ENCODE measurements at regions not wholly inside any gene's neighbourhood (a gene's known extent, or its start where the extent isn't known, plus 50 kb on each side); places are given as distances from the start of the nearest gene placed in this dataset.
"Not testable (repeated sequence)": the region's sequence is repeated elsewhere in the genome, so short reads cannot be mapped to it uniquely, and the experiment has no call there.

GRCh38 chr17:71003736-71004135 lies 834.4 kb downstream of the KCNJ2 start:
- Histone ChIP-seq H3K27me3 (replicated peaks; ENCODE audit: control insufficient read depth, insufficient read depth, low read length, poor library complexity, severe bottlenecking) (no peaks in the 10 kb centered on the region), H3K36me3 (ENCODE audit: control insufficient read depth, insufficient read depth, low read length) (no peaks in the 10 kb centered on the region), H3K4me1 (ENCODE audit: control insufficient read depth, insufficient read depth, low read length, poor library complexity, severe bottlenecking) (no peaks in the 10 kb centered on the region), H3K4me3 (ENCODE audit: insufficient read depth, low read depth, low read length, poor library complexity, severe bottlenecking) (no peak overlapping the region), H3K27ac (ENCODE audit: insufficient read depth, low read length, poor library complexity, severe bottlenecking) (no peak overlapping the region), H3K9me3 (ENCODE audit: control insufficient read depth, low read length) (no peaks in the 10 kb centered on the region)
- no peak for DNase-seq

DNA sequence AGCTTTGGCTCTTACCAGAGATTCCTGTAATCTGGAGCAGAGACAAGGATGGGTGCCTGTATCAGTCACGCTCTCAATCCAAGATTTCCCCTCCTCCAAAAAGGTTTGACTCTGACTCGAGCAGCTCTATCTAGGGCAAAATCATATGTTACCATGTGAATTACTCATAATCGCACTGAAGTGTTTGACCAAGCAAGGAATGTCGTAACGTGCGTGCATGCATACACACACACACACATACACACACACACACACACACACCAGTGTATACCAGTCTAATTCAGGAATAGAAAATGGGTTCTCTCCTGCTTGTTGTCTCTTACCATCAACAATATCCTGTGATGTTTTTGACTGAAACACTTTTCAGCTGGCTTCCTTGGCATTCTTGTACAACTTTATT lies 835.1 kb downstream of the KCNJ2 start:
- no peak for DNase-seq

DNA sequence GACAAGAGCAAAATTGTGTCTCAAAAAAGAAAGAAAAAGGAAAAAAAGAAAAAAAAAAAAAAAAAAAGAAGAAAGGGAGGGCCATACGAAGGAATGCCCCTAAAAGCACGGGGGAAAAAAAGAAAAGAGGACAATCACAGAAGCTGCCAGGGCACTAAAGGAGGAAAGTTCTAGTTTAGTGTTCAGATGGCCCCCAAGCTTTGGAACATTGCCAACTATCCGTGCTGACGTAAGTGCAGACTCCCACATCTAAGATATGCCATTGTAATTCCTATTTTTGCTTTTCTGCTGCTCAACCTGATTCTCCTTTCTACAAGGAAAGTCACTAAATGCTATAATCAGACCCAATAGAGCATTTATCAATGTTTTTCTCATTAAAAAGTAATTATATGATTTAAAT lies 842.1 kb downstream of the KCNJ2 start:
- no peak for DNase-seq
- Histone ChIP-seq H3K27ac (ENCODE audit: insufficient read depth, low read length, poor library complexity, severe bottlenecking) (no peak overlapping the region), H3K9me3 (ENCODE audit: control insufficient read depth, low read length) (no peaks in the 10 kb centered on the region), H3K36me3 (ENCODE audit: control insufficient read depth, insufficient read depth, low read length) (no peaks in the 10 kb centered on the region), H3K4me3 (ENCODE audit: insufficient read depth, low read depth, low read length, poor library complexity, severe bottlenecking) (no peak overlapping the region), H3K27me3 (replicated peaks; ENCODE audit: control insufficient read depth, insufficient read depth, low read length, poor library complexity, severe bottlenecking) (no peaks in the 10 kb centered on the region), H3K4me1 (ENCODE audit: control insufficient read depth, insufficient read depth, low read length, poor library complexity, severe bottlenecking) (no peaks in the 10 kb centered on the region)

More for the DNA sequence above, 835.1 kb downstream of the KCNJ2 start:
- no peaks in the 10 kb centered on the region for H3K9me3 ChIP-seq (ENCODE audit: control insufficient read depth, low read length)
- H3K36me3 ChIP-seq (ENCODE audit: control insufficient read depth, insufficient read depth, low read length): no peaks in the 10 kb centered on the region
- H3K4me3 ChIP-seq (ENCODE audit: insufficient read depth, low read depth, low read length, poor library complexity, severe bottlenecking): no peak overlapping the region
- H3K27ac ChIP-seq (ENCODE audit: insufficient read depth, low read length, poor library complexity, severe bottlenecking): no peak overlapping the region
- H3K27me3 ChIP-seq (replicated peaks; ENCODE audit: control insufficient read depth, insufficient read depth, low read length, poor library complexity, severe bottlenecking): no peaks in the 10 kb centered on the region
- no peaks in the 10 kb centered on the region for H3K4me1 ChIP-seq (ENCODE audit: control insufficient read depth, insufficient read depth, low read length, poor library complexity, severe bottlenecking)

GRCh38 chr17:71019699-71020098 lies 850.4 kb downstream of the KCNJ2 start:
- DNase-seq: no peak
- Histone ChIP-seq H3K27me3 (replicated peaks; ENCODE audit: control insufficient read depth, insufficient read depth, low read length, poor library complexity, severe bottlenecking) (no peaks in the 10 kb centered on the region), H3K36me3 (ENCODE audit: control insufficient read depth, insufficient read depth, low read length) (no peaks in the 10 kb centered on the region), H3K9me3 (ENCODE audit: control insufficient read depth, low read length) (no peaks in the 10 kb centered on the region), H3K4me3 (ENCODE audit: insufficient read depth, low read depth, low read length, poor library complexity, severe bottlenecking) (no peak overlapping the region), H3K4me1 (ENCODE audit: control insufficient read depth, insufficient read depth, low read length, poor library complexity, severe bottlenecking) (no peaks in the 10 kb centered on the region), H3K27ac (ENCODE audit: insufficient read depth, low read length, poor library complexity, severe bottlenecking) (no peak overlapping the region)

DNA sequence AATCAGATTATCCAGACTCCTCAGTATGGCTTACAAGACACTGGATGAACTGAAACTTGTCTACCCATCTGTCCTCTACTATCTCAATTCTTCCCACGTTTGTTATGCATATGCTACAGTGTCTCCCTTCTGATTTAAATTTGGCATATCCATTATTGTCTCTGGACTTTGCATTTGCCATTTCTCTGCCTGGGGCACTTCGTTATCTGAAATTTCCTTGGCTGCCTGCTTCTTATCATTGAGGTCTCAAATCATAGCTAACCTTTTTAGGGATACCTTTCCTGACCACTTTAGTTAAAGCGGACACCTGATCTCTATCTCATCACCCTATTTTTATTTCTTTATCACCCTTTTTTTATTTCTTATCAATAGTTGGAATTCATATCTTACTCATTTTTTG lies 853.4 kb downstream of the KCNJ2 start:
- H3K9me3 ChIP-seq (ENCODE audit: control insufficient read depth, low read length): no peaks in the 10 kb centered on the region
- H3K27ac ChIP-seq (ENCODE audit: insufficient read depth, low read length, poor library complexity, severe bottlenecking): no peak overlapping the region
- H3K36me3 ChIP-seq (ENCODE audit: control insufficient read depth, insufficient read depth, low read length): no peaks in the 10 kb centered on the region
- H3K4me3 ChIP-seq (ENCODE audit: insufficient read depth, low read depth, low read length, poor library complexity, severe bottlenecking): no peak overlapping the region
- no peak for DNase-seq
- H3K4me1 ChIP-seq (ENCODE audit: control insufficient read depth, insufficient read depth, low read length, poor library complexity, severe bottlenecking): no peaks in the 10 kb centered on the region
- no peaks in the 10 kb centered on the region for H3K27me3 ChIP-seq (replicated peaks; ENCODE audit: control insufficient read depth, insufficient read depth, low read length, poor library complexity, severe bottlenecking)

GRCh38 chr17:71023249-71024030 lies 854.1 kb downstream of the KCNJ2 start:
- DNase-seq: no peak
- Histone ChIP-seq H3K9me3 (ENCODE audit: control insufficient read depth, low read length) (no peaks in the 10 kb centered on the region), H3K36me3 (ENCODE audit: control insufficient read depth, insufficient read depth, low read length) (no peaks in the 10 kb centered on the region)

GRCh38 chr17:71024172-71024571 lies 854.8 kb downstream of the KCNJ2 start:
- Histone ChIP-seq H3K27ac (ENCODE audit: insufficient read depth, low read length, poor library complexity, severe bottlenecking) (no peak overlapping the region), H3K9me3 (ENCODE audit: control insufficient read depth, low read length) (no peaks in the 10 kb centered on the region), H3K4me3 (ENCODE audit: insufficient read depth, low read depth, low read length, poor library complexity, severe bottlenecking) (no peak overlapping the region), H3K4me1 (ENCODE audit: control insufficient read depth, insufficient read depth, low read length, poor library complexity, severe bottlenecking) (no peaks in the 10 kb centered on the region), H3K27me3 (replicated peaks; ENCODE audit: control insufficient read depth, insufficient read depth, low read length, poor library complexity, severe bottlenecking) (no peaks in the 10 kb centered on the region), H3K36me3 (ENCODE audit: control insufficient read depth, insufficient read depth, low read length) (no peaks in the 10 kb centered on the region)
- DNase-seq: no peak

More at GRCh38 chr17:71023249-71024030, 854.1 kb downstream of the KCNJ2 start:
- H3K27ac ChIP-seq (ENCODE audit: insufficient read depth, low read length, poor library complexity, severe bottlenecking): no peak overlapping the region
- H3K4me1 ChIP-seq (ENCODE audit: control insufficient read depth, insufficient read depth, low read length, poor library complexity, severe bottlenecking): no peaks in the 10 kb centered on the region
- H3K4me3 ChIP-seq (ENCODE audit: insufficient read depth, low read depth, low read length, poor library complexity, severe bottlenecking): no peak overlapping the region
- H3K27me3 ChIP-seq (replicated peaks; ENCODE audit: control insufficient read depth, insufficient read depth, low read length, poor library complexity, severe bottlenecking): no peaks in the 10 kb centered on the region

GRCh38 chr17:71024969-71025368 lies 855.6 kb downstream of the KCNJ2 start:
- H3K27me3 ChIP-seq (replicated peaks; ENCODE audit: control insufficient read depth, insufficient read depth, low read length, poor library complexity, severe bottlenecking): no peaks in the 10 kb centered on the region
- no peaks in the 10 kb centered on the region for H3K9me3 ChIP-seq (ENCODE audit: control insufficient read depth, low read length)
- H3K4me3 ChIP-seq (ENCODE audit: insufficient read depth, low read depth, low read length, poor library complexity, severe bottlenecking): no peak overlapping the region
- H3K36me3 ChIP-seq (ENCODE audit: control insufficient read depth, insufficient read depth, low read length): no peaks in the 10 kb centered on the region
- DNase-seq: no peak
- no peak overlapping the region for H3K27ac ChIP-seq (ENCODE audit: insufficient read depth, low read length, poor library complexity, severe bottlenecking)
- no peaks in the 10 kb centered on the region for H3K4me1 ChIP-seq (ENCODE audit: control insufficient read depth, insufficient read depth, low read length, poor library complexity, severe bottlenecking)

DNA sequence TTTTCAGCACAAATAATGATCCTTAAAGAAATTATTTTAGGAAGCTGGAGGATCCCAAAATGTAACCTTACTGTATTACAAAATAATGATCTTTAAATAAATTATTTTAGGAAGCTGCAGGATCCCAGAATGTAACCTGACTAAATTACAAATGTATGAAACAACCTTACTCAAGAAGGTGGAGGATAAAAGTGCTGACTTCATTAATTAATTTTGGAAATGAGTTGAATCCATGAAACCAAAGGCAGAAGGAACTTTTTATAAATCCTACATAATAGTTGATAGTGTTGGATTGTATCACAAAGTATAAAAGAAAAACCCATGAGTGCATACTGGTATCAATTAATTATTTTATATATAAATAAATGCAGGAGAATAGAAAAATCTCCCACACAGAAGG lies 859.9 kb downstream of the KCNJ2 start:
- H3K4me1 ChIP-seq (ENCODE audit: control insufficient read depth, insufficient read depth, low read length, poor library complexity, severe bottlenecking): no peaks in the 10 kb centered on the region
- no peak overlapping the region for H3K27ac ChIP-seq (ENCODE audit: insufficient read depth, low read length, poor library complexity, severe bottlenecking)
- no peaks in the 10 kb centered on the region for H3K36me3 ChIP-seq (ENCODE audit: control insufficient read depth, insufficient read depth, low read length)
- DNase-seq: no peak
- no peaks in the 10 kb centered on the region for H3K27me3 ChIP-seq (replicated peaks; ENCODE audit: control insufficient read depth, insufficient read depth, low read length, poor library complexity, severe bottlenecking)
- H3K9me3 ChIP-seq (ENCODE audit: control insufficient read depth, low read length): no peaks in the 10 kb centered on the region
- H3K4me3 ChIP-seq (ENCODE audit: insufficient read depth, low read depth, low read length, poor library complexity, severe bottlenecking): no peak overlapping the region

- H3K4me1 ChIP-seq (ENCODE audit: control insufficient read depth, insufficient read depth, low read length, poor library complexity, severe bottlenecking); H3K9me3 ChIP-seq (ENCODE audit: control insufficient read depth, low read length); H3K27me3 ChIP-seq (replicated peaks; ENCODE audit: control insufficient read depth, insufficient read depth, low read length, poor library complexity, severe bottlenecking); H3K4me3 ChIP-seq (ENCODE audit: insufficient read depth, low read depth, low read length, poor library complexity, severe bottlenecking); DNase-seq; H3K36me3 ChIP-seq (ENCODE audit: control insufficient read depth, insufficient read depth, low read length); H3K27ac ChIP-seq (ENCODE audit: insufficient read depth, low read length, poor library complexity, severe bottlenecking): not testable (repeated sequence)
These were observed 862.0 kb downstream of the KCNJ2 start for GRCh38 chr17:71031286-71031685.
